ENCODE measurements at regions not wholly inside any gene's neighbourhood (a gene's known extent, or its start where the extent isn't known, plus 50 kb on each side); places are given as distances from the start of the nearest gene placed in this dataset.

GRCh38 chrX:8319359-8319758, 145.3 kb upstream of the VCX3B start:
- TF ChIP-seq CTCF (optimal IDR thresholded peaks at IDR 0.05 in 1 of 3, IDR thresholded peaks at IDR 0.05 in 1 of 3, conservative IDR thresholded peaks at IDR 0.05 in 1 of 3; ENCODE audit: extremely low read depth in 1 of 3, insufficient read depth in 2 of 3, low read length in 3 of 3) = no peak
- TF ChIP-seq EZH2 (IDR thresholded peaks at IDR 0.05; ENCODE audit: low read length) = no peak
